MM.1S (cell line): ENCODE measurements at regions not wholly inside any gene's neighbourhood (a gene's known extent, or its start where the extent isn't known, plus 50 kb on each side); places are given as distances from the start of the nearest gene placed in this dataset.

ENCODE experiments used
- EZH2 ChIP-seq: fragments of 300-600 bp; sonication (generic); optimal IDR thresholded peaks from 2 replicates; pipeline ENCODE3; 2017; ENCODE audit warnings: low read depth, mild to moderate bottlenecking, antibody characterized with exemption, low read length, mixed read lengths
- EZH2phosphoT487 ChIP-seq: fragments of 300-600 bp; sonication (generic); IDR thresholded peaks from 2 replicates; pipeline ENCODE4 v1.6.1; 2018; ENCODE audit warnings: antibody characterized with exemption, low read length
- TF ChIP-seq, protein P1 (sequence below): fragments of 300-600 bp; sonication (generic); IDR thresholded peaks from 2 replicates; pipeline ENCODE4 v1.5.1; 2016; ENCODE audit warnings: antibody characterized with exemption, low read length, mixed read lengths

DNA sequence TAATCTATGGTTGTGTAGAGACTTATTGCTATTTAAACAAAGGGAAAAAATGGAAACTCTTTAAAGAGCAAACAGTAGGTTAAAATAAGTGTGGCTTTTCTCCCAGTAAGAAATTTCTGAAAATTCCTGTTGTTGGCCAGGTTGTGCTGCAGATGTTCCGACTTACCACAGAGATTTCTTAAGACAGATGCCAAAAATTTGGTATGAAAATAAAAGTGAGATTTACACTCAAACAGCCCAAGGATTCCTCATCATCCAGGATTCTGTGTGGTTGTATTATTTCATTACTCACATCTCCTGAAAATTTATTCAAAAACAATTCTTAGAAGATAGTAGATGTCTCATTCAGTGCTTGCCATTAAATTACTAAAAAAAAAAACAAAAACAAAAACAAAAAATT, 296.7 kb upstream of the PTBP2 start:
- TF ChIP-seq, protein P1, sequence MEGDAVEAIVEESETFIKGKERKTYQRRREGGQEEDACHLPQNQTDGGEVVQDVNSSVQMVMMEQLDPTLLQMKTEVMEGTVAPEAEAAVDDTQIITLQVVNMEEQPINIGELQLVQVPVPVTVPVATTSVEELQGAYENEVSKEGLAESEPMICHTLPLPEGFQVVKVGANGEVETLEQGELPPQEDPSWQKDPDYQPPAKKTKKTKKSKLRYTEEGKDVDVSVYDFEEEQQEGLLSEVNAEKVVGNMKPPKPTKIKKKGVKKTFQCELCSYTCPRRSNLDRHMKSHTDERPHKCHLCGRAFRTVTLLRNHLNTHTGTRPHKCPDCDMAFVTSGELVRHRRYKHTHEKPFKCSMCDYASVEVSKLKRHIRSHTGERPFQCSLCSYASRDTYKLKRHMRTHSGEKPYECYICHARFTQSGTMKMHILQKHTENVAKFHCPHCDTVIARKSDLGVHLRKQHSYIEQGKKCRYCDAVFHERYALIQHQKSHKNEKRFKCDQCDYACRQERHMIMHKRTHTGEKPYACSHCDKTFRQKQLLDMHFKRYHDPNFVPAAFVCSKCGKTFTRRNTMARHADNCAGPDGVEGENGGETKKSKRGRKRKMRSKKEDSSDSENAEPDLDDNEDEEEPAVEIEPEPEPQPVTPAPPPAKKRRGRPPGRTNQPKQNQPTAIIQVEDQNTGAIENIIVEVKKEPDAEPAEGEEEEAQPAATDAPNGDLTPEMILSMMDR = no peak
- TF ChIP-seq EZH2 = no peak
- no peak for TF ChIP-seq EZH2phosphoT487
